GM21528 (cell line): ENCODE measurements at regions not wholly inside any gene's neighbourhood (a gene's known extent, or its start where the extent isn't known, plus 50 kb on each side); places are given as distances from the start of the nearest gene placed in this dataset.

Experiments
- ATAC-seq: cut with Tn5 transposase; IDR thresholded peaks from one replicate; pipeline ENCODE4 v1.9.1; 2021; ENCODE audit warnings: mild to moderate bottlenecking, moderate library complexity; ENCODE audit not compliant: unreplicated experiment, low FRiP score

- ATAC-seq, result no peak
Measured at GRCh38 chrX:69110116-69110530, 55.1 kb downstream of the PJA1 start.

- ATAC-seq, result no peak
Measured at GRCh38 chrX:69109706-69110105, 55.5 kb downstream of the PJA1 start.

GRCh38 chrX:69109036-69109663, 56.1 kb downstream of the PJA1 start:
- no peak for ATAC-seq

DNA sequence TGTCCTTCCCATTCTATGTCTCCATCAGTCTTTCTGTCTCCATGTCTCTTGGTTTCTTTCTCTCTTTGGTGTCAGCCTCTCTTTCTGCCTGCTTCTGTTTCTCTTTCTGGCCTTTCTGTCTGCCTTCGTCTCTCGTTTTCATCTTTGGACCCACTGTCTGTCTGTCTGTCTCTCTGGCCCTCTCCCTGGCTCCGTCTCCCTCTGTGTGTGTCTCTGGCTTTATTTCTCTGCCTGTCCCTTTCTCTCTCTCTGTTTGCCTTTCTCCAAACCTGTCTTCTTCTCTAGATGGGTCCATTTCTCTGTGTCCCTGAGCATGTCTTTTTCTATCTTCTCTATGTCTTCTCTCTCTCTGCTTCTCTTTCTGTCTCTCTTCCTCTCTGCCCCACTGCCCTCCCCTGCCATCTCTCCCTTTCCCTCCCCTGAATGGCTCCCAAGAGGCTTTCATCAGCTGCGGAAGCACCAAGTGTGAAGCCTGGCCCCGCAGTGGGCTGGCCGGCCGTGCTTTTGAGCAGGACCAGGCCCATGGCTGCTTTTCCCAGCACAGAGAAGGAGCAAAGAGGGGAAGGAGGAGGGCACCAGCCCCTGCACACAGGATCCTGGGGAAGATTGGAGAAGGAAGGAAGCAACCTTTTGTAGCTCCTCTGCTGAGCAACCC, 57.4 kb downstream of the PJA1 start:
- ATAC-seq, result no peak

DNA sequence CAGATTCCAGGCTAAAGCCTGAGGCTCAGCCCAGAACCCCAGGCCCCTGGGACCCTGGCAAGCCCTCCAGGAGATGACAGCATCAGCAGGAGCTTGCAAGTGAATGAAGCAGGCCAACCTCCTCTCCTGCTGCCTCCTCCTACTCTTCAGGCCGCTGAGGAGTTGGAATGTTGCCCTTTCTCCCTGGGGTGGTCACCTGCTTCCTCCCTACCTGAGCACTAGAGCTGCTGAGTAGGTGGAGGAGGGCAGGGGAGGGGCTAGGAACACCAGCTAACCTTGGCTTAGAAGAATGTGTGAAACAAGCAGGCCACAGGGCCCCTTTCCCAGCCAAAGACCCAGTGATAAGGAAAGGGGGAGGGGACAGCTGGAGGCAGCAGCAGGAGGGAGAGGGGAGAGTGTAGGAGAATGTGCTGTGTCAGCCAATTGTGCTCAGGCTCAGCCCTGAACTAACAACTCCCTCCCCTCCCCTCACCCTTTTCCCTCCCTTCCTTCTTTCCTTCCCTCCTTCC, 58.0 kb downstream of the PJA1 start:
- no peak for ATAC-seq

DNA sequence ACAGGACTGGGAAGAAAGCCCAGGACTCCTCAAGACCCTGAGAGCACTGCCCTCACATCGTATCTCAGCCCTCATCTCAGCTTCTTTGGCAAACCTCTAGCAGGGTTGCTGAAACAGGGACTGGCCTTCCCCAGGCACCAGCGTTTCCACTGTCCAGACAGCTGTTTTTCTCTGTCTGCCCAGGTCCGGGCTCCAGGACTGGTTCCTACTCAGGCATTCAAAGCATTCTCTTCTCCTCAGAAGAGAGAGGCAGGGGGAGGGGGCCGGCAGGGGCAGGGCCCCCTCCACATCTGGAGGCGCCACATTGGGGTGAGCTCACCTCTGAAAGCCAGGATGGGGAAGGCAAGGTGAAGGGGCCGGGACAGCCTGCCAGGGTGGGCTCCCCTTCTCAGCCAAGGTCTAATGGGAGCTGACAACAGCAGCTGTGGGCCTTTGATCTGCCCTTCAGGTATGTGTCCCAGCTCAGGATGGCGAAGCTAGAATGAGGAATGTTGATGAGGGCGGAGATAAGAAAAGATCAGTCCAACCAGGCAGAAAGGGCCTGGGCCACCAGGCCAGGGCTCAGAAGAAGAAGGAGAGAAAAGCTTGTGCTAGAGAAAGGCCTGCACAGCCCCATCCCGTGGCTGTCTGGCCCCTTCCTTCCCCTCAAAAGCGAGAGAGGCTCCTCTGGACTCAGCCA, 60.4 kb downstream of the PJA1 start:
- no peak for ATAC-seq

DNA sequence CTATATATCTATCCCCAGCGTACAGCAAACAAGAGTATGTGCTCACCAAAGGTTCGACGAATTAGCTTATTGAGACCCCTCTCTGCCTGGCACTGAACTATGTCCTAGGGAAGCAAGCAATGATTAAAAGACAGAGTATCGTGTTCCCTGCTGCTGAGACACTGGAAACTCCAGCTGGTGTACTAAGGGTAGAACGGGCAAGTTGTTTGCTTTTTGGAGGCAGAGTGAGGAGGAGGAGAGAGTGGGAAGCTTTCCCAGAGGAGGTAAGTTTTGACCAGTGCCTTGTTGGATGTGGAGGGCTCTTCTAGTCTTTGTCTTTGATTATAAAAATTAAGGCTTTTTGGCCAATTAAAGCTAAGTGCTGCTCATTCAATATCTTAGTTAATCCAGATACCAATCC, 61.7 kb downstream of the PJA1 start:
- ATAC-seq, result no peak

DNA sequence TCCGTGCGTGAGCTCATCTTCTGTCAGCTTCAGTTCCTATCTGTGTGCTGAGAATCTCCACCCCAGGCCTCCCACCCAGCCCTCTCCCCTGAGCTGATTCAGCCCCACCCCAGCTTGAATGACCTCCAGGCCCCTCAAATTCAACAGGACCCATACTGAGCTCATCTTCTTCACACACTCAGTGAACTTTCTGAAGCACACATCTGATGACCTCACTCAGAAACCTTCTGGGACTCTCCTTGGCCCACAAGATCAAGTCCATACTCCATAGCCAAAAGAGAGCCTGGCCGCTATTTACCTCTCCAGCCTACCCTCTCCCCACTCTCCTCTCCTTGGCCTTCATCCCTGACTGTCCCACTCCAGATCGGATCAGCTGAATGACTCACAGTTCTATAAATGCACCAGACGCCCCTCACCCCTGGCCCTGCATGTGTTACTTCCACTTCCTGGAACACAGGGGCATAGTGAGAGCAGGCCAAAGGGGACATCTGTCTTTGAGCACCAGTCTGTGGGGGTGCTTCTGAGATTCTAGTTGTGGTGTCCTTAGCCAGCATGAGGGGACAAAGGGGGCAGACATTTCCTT, 62.5 kb downstream of the PJA1 start:
- ATAC-seq, result no peak

DNA sequence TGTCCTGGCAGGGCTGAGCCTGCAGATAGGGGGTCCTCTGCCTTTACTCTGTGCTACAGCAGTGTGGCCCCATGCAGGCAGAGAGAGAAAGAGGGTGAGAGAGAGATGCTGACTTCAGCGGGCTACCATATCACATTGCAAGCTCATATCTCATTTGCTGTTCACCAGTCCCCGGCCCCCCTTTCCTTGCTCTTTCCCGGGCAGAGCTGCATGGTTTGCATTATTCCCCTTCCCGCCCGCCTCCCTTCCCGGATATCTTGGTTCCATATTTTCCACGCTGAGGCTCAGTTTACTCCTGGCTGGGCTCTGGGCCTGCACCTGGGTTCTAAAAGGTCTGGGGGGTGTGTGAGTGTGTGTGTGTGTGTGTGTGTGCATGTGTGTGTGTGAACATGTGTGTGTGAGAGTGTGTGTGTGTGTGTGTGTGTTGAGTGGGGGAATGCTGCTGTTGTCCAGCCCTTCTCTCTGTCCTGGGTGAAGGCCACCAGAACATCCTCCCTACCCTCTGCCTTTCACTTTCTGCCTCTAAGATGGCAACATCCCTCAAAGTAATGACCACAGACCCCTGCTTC, 63.5 kb downstream of the PJA1 start:
- no peak for ATAC-seq

GRCh38 chrX:69100478-69100877, 64.8 kb downstream of the PJA1 start:
- no peak for ATAC-seq

DNA sequence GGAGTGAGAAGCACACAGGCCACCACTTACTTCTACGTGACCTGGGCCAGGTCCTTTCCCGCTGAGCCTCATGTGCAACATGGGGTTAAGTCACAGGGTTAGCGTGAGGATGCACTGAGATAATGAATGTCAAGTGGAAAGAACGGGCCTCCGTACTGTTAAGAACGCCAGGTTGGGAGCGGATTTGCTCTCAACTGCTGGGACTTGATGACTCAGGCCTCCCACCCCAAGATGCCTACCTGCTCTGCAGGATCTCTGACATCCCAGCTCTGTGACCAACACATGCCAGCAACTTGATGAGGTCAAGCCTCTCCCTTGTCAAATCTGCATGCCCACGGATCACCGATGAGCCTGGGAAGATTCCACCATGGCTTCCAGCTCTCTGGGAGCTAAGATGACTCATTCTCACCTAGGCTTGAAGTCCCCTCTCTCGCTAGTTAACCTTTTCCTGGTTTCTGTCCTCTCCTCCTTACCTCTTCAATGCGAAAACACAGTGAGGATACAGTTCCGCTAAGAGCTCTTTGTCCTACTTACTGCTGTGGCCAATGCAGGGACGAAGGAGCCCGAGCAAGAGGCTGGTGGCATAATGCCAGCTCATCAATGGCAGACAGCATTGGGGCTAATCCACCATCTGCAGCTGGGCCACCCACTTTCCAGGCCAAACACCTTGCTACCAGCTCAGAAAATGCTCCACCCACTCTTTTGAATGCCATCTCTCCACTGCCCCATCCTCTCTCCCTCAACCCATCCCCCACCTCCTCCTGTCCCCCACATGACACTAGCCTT, 67.6 kb downstream of the PJA1 start:
- ATAC-seq, result no peak

DNA sequence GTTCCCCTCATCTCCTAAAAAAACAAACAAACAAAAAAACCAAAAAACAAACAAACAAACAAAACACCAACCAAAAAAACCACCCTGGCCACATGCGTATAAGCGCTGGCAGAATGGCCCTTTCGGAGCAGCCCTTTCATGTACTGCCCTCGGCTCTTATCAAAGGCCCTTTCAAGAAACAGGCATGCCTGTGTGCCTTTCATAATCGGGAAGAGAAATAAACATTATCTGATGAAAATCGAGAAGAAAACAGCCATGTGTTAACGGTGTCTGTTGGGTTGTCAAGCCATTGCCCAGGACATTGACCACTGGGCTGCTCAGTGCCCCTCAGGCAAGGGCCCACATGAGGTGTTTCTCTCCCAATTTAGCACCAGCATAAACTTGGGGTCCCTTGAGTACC, 68.3 kb downstream of the PJA1 start:
- no peak for ATAC-seq

- no peak for ATAC-seq
Measured at GRCh38 chrX:69094977-69095669, 70.1 kb downstream of the PJA1 start.

GRCh38 chrX:69093960-69094871, 71.0 kb downstream of the PJA1 start:
- ATAC-seq, result no peak

- no peak for ATAC-seq
Measured at GRCh38 chrX:69090022-69090421, 75.2 kb downstream of the PJA1 start.

DNA sequence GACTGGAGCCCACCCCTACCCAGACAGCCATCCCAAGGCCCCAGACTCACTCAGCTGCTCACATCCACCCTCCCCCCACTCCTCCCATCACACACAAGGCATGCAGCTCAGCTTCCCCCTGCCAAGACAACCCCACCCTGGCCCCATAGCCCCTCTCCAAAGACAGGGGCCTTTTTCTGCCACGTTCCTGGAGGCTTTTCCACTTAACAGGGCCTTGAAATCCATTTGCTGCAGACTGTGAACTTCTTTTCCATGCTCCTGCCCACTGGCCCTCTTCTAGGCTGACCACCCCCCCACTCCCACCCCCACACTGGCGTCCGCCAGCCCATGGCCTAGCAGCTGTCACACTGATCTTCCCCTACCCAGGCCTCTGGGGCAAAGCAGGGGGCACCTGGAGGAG, 76.0 kb downstream of the PJA1 start:
- ATAC-seq, result no peak

DNA sequence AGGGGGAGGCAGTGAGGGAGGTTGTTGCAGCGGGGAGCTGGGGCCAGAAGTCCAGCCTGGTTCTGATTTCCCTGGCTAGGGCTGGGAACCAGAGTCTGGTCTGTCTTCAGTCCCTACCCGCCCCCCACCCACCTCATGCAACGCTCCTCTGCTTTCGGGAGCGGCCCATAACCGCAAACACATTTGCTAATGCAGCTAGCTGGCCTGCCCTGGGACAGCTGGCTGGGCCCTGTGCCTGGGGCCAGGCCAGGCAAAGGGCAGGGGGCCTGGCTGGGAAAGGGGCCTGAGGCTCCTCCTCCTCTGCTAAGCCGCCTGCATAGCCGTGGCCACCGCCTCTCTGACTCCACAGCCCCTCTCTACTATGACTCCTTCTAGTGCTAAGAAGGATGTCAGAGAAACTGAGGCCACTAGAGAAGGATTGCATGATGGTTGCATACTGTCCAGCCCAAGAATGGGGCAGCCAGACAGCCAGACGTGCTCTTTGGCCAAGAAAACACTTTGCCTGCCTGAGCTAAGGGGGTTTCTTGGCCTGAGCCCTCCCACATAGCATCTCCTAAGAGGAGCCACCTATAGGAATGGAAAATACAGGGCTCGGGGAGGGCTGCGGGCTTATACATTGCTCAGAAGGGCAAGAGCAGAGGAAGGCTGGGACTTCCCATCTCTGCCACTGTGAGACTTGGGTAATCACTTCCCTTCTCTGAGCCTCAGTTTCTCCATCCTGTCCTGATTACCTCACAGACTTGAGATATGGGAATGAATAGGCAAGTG, 76.9 kb downstream of the PJA1 start:
- no peak for ATAC-seq

DNA sequence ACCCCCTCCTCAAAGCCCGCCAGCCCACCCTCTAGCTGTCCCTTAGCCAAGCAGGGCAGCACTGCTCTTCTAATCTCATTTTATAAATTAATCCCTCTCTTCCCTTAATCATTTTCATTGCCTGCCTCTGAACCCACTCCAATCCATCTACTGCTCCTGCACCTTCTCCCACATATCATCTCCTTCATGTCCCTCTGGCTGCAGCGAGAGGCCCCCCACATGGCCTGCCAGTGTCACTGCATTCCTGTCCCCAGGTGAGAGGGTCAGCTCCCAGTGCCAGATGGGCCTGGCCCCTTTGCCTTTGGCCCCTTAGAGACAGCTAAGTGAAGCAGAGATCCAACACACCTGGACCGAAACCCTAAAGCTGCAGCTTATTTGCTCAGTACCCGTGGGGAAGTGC, 79.4 kb downstream of the PJA1 start:
- no peak for ATAC-seq
